Raji (cell line): ENCODE measurements at regions not wholly inside any gene's neighbourhood (a gene's known extent, or its start where the extent isn't known, plus 50 kb on each side); places are given as distances from the start of the nearest gene placed in this dataset.

ENCODE experiments used
- POLR2A ChIP-seq: IDR thresholded peaks from 2 replicates; pipeline ENCODE4 v1.6.1; 2011; ENCODE audit warnings: low read depth, low read length, control low read depth; ENCODE audit not compliant: insufficient read depth

DNA sequence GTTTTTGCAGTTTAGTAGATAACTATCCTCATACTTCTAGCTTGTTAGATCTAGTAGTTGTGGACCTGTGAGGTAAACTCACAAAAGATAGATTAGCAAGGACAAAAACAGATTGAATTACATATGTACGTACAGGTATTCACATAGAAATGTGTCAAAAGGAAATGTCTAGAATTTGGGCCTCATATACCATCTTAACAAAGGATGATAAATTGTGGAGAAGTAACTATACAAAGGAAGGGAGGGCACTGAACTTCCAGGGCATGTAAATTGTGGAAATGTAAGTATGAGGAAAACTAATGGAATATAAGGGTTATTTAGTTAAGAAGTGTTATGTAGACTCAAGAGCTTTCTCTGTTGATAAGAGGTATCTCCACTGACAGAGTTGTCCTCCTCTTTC is 477.3 kb downstream of the KCNJ2 start:
- no peak for TF ChIP-seq POLR2A

DNA sequence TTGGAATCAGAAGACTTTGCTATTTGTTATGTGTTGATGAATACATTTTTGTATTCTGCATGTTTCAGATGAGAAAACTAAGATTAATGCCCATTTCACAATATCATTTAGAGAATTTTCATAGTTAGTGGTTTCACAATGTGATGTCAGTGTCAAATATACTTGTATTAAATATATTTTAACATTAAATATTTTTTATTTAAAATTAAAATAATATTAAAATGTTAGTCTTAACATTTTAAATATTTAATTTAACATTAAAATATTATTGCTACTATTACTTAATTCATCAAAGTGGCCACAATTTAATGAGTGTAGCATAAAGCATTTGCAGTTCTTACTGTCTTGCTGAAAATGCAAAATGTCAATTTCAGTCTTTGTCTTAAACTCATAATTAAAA is 478.8 kb downstream of the KCNJ2 start:
- no peak for TF ChIP-seq POLR2A

DNA sequence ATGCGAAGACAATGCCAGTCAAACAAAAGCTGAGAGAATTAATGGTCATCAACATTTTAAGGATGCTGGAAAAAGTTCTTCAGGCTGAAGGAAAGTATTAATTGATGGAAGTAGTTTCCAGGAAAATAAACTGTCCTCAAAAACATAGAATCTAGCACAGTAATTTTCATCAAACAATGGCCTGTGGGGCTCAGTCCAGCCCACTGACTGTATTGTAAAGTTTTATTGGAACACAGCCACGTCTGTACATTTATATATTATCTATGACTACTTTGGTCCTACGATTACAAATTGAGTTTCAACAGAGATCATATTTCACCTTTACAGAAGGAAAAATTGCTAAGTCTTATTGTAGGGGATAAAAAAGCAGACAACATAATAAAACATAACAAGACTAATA is 484.5 kb downstream of the KCNJ2 start:
- TF ChIP-seq POLR2A: no peak

DNA sequence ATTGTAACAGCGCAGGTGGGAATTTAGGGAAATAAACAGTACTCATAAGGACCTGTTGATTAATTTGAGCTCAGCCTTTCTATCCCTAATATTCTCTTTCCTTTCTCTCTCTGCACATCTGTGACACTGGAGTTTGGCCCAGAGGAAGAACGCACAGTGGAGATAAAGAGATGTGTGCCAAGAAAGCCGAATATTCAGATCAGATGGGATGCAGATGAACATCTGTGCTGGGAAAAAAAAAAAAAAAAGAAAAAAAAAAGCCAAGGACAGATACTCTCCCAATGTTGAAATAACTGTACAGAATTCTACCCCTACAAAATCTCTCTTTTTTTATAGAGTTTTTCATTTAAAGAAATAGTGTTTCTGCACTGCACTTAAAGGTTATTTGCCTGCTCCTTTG is 485.4 kb downstream of the KCNJ2 start:
- TF ChIP-seq POLR2A: no peak

DNA sequence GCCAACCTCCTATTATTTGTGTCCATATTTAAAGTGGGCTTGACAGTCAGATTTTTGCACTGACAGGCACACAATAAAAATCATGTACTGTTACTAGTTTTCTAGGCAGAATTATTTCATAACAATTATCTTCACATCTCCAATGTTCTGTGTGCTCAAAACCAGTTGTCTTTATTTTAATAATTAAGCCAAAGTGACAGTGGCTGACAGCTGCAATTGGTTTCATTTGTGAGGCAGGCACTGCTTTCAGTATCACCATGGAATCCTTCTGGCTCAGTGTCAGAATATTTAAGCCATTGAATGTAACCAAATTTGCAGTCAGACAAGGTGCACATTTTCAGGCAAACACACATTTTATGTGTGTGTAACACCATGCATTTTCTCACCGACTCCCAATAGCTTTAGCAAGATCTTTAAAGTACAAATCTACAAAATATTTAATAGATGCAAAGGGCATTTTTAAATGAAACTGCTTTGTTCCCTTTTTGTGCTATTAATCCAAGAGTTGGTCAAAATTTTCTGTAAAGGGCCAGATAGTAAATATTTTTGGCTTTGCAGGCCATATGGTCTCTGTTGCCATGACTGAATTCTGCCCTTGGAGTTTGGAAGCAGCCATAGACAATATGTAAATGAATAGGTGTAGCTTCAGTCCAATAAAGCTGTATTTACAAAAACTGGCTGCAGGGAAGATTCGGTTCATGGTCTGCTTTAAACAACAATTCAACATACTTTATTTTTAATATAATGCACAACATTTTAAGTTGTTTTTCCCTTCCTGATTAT is 486.0 kb downstream of the KCNJ2 start:
- no peak for TF ChIP-seq POLR2A

DNA sequence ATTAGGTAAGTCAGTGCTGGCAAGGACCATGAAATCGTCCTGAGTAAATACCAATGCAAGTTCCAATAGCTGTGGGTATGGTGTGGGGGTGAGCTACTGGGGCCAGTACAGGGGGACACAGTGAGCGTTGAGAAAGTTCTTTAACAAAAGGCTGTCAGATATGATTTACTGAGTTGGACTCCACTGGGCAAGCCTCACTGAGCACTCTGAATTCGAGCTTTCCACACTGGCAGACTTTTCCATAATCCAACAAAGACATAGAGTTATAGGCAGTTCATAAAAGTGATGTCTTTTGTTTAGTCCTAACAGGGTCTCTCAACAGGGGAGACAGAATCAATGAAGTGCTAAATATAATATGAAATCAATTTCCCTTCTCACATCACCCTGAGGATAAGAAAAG is 489.0 kb downstream of the KCNJ2 start:
- no peak for TF ChIP-seq POLR2A

DNA sequence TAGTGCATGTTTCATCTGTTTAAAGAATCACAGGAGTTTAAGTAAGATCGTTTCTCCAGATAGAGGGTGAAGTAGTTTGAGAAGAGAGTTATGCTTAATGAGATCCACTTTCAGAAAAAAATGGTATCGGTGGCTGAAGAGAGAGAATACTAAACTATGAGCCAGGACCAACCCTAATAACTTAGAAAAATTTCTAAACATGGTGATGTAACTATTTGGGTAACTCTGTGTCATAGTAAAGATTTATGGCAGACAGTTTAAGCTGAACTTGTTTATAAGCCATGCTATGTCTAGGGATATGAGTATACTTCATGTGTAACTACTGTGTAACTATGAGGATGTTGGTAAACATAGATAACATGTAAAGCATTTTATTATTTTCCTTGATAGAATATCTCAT is 489.5 kb downstream of the KCNJ2 start:
- no peak for TF ChIP-seq POLR2A

DNA sequence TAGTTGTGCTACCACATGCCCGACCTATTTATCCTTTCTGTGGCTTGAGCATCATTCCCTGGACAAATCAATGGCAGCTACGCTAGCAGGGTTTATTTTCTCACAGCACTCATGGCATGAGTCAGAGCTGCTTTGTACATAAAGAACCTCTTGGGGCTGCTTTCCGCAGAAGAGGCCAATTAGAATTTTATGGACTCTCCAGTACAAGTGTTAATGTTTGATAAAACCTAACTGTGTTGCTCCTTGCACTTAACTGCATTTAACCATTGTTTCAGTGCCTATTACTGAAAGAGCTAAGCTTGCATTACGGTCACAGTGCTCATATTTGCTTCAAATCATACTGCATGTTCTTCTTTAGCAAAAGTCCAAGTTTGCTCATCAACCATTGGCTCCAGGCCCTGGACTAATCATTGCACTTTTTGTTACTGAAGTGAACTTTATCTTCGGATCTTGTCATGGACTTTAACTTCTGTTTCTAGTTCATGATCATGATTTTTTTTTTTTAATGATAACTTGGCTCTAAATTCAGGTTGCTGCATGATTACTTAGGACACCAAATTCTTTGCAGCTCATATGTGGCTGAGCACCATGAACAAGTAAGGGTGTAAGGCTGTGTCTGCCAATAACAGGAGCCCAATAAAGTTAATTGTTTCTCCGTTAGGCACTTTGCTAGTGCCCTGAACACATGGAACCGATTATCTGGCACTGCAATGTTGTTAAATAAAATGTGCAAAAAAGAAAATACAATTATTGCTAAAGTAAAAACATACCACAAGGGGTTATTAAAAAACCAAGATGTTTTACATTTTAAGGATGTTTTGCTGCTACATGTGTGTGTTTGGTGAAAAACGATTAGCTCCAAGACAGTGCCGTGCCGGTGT is 492.2 kb downstream of the KCNJ2 start:
- TF ChIP-seq POLR2A: no peak

DNA sequence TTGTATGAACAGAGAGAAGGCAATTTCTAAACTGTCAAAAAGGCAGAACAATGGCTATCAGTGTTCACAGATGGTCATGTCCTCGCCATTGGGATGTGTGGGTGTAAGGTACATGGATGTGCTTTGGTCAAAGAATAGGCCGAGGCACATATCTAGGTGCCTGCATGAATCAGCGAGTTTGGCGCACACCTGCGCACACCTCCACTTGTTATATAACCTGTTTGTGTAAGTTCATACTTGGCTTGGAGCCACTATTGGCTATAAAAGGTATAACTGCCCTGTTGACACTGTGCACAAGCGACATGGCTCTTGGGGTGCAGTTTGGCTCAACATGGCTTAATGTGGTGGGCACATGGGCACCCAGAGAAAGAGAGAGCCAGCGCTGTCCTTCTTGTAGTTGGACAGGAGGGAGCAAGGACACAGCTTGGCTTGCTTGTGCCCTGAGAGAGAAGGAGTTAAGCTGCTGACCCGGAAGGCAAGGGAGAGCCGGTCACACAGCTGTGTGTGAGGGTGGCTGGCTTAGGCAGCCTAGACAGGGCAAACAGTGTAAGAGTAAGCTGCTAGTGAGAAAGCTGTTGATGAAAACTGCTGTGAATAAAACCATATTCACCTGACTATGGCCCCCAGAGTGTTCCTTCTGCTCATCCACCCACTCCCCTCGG is 499.1 kb downstream of the KCNJ2 start:
- no peak for TF ChIP-seq POLR2A

DNA sequence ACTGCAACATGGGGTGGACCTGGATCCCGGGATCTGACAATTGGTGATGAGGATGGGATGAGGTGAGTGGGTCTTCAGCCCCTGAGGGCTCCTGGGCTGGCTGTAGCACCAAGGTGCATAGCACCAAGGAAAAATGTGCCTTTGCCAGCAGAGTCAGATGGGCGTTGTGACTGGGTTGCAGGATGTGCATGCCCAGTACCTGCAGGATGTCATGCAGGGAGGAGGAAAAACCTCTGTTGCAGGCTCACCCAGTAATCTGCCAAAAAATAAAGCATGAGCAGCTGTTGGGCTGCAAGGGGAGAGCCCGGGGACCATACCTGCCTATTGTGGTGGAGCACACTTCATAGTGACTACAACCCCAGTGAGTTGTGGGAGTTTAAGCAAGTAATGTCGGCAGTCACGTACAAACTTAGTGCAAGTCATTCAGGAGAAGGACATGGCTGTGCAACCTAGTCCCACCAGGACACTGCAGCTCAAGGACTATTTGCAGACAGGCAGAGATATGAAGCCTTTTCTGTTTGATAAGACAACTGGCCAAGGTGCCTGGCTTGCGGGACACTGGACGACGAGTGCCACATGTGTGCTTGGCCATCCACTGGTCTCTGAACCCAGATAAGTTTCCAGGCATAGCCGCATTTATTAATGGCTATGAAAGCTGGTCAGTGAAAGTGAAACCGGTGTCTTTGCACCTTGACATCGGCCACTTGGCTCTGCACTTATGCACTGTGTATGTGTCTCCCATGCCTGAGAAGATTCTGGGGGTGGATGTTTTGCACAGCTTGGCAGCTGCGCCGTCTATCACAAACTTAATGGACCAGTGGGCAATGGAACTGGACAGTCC is 499.8 kb downstream of the KCNJ2 start:
- no peak for TF ChIP-seq POLR2A

DNA sequence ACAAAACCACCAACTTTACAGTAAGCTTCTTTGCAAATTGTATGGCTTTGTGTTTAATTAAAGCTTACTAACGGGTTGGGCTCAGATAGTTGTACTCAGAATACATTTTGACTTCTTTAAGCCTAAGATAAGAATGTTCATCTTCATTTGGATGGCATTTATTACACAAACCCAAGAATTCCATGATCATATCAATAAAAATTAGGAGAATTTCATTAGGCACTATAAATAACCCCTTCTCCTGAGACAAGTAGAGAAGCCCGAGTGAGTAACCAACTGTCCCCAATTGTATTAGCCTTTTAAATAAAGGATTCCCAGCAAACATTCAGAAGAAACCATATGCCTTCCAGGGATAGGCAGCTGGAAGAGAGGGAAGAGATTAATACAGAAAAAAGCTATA is 504.7 kb downstream of the KCNJ2 start:
- TF ChIP-seq POLR2A: no peak

DNA sequence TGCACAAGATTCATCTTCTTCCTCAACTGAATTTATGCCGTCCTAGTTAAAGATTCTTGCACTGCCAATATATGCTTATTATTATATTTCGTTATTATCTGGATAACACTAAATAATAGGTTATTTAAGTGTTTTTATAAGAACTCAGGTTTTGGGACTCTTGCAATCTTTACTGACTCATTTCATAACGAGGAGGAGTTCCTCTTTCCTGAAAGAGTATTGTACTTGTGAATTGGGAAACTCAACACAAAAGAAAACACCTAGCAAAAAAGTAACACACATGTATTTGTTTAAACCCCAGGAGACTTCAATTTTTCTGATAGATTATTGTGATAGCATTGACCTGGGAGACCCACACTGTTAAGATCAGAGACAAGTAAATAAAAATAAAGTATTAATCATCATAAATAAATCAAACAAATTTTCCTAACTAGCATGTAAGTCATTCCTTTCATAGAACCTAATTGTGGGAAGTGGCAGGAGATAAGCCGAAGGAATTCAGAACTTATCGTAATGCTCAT is 505.8 kb downstream of the KCNJ2 start:
- no peak for TF ChIP-seq POLR2A

DNA sequence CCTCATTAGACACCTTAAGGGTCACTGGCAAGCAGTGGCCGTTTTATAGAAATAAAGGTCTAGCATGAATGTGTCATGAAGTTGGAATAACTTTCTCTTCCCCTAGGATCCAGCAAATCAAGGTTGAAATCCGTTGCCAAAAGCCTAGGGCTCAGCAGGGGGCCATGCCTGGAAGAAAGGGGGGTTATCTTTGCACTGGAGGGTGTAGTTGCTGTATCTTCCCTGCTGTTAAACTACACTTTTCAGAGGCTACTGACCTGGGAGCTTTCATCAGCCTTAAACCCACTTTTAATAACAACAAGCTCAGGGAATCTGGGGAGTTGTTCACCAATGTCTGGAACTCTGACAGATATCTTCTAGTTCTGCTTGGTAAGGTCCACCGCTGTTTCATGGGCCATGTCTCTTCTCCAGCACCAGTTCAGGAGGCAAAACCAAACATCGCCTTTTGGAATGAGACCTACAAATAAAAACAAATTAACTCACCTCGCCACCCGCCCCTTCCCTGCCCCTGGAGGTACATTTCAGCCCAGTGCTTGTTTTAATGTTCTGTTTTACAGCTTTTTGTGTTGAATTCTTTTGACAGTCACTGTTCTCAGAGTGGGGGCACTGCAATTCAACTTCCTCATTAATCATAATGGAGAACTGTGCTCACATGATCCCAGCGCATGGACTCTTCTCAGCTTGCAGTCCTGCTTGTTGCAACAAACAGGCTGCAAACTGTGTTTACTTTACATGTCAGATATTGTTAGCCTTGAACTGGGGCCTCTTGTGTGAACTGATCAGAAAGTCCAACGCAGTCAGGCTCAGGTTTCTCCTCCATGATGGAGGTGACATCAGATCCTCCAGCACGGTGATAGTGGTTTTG is 508.7 kb downstream of the KCNJ2 start:
- no peak for TF ChIP-seq POLR2A

DNA sequence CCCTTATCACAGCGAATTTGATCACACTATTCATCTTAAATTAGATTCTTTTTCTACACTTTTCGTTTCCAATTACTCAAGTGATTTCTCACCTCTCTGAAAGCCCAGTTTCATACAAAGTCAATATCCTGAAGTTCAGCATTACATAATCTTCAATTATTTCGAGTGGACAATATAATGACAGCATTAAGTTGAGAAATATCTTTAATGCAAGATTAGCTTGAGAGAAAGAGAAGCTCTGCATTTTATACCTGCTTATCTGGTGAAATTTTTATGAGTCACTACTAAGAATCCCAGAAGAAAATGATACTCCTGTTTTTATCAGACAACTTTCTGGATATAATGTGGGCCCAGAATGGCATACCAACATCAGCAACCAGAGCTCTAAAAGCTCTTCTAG is 509.6 kb downstream of the KCNJ2 start:
- TF ChIP-seq POLR2A: no peak
